Activated T-cell treated with anti-CD3 and anti-CD28 coated beads for 4 hours (primary cell): ENCODE measurements at regions not wholly inside any gene's neighbourhood (a gene's known extent, or its start where the extent isn't known, plus 50 kb on each side); places are given as distances from the start of the nearest gene placed in this dataset.

Source experiments
- DNase-seq: peaks from one replicate; pipeline ENCODE4 v3.0.0-alpha.2; 2020

DNA sequence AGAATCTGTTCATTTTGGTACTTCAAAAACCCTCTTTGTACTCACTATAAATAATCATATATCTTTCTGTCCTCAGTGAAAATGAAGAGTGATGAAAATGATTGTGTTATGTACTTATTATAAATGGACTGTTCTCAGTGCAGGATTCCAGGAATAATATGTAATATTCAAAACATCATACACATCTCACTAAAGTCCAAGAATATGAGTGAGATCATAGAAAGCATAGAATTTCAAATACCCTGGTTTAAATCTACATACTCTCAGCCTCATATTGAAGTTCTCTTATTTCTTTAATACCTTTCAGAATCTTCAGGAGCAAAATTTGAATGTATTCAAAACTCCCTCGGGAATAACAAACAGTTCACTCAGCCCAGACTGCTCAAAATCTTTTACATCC lies 868.0 kb downstream of the SLITRK6 start:
- no peak for DNase-seq

- DNase-seq = no peak
Measured at GRCh38 chr13:84927442-84928169, 871.6 kb downstream of the SLITRK6 start.

GRCh38 chr13:84925443-84925842 lies 873.8 kb downstream of the SLITRK6 start:
- DNase-seq = no peak

DNA sequence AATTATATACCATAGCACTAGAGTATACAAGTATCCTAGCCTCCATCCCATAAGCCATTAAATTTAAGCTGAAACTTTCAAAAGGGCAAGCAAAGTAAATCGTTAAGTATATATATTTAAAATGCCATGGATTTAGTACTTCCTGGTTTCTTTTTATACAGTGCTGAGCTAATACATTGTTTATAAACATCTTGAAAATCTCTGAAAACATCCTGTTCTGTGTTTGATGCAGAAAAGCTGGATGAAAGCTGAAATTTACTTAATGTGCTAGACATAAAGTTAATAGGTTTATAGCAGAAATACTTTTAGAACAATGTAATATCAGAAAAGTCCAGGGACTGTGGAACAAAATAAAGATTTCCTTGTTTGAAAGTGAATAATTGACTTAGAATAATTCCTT lies 875.4 kb downstream of the SLITRK6 start:
- no peak for DNase-seq

GRCh38 chr13:84917252-84917878 lies 881.9 kb downstream of the SLITRK6 start:
- no peak for DNase-seq

GRCh38 chr13:84912720-84913119 lies 886.5 kb downstream of the SLITRK6 start:
- no peak for DNase-seq

DNA sequence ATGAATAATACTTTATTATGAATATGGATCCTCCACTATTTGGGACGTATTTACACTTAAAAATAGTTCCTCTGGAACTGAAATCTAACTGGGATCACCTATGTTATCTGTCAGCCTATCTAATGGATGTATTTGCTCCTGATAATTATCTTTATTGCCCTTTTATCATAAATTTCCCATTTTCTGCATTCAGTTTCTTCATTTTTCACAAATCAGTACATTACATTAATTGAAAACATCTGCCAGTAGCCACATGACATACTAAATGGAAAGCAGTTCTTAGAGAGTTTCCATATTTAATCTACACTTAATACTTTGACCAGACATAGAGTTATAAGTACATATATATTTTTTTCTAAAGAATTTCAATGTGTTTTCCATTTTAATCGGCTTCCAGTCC lies 888.8 kb downstream of the SLITRK6 start:
- no peak for DNase-seq

- DNase-seq = no peak
Measured at GRCh38 chr13:84903391-84903790, 895.8 kb downstream of the SLITRK6 start.

- DNase-seq = no peak
Measured at GRCh38 chr13:84902243-84902642, 897.0 kb downstream of the SLITRK6 start.

DNA sequence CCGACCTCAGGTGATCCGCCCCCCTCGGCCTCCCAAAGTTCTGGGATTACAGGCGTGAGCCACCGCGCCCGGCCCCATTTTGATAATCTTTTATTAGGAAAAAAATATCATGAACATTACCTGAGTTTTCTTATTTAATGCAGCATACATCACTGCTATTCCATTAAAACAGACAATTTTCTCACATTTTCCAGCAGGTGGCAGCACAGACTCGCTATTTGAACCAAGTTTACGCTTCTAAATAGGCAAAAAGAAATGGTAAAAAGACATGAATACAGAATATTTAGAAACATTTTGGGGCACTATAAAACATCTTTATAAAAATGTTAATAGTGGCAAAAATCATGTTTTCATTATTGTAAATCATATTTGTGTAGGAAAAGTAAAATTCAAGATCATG lies 903.1 kb downstream of the SLITRK6 start:
- no peak for DNase-seq

DNA sequence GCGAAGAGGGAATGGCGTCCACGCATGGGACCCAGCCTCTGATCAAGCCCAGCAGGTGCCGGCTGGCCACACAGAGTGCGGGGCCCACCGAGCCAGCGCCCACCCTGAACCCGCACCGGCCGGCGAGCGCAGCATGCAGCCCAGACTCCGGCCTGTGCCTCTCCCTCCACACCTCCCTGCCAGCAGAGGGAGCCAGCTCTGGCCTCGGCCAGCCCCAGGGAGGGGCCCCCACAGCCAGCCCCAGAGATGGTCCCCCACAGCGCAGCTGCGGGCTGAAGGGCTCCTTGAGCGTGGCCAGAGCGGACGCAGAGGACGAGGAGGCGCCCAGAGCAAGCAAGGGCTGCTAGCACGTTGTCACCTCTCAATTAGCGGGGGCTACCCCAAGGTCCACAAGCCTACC lies 904.5 kb downstream of the SLITRK6 start:
- no peak for DNase-seq

- DNase-seq = no peak
Measured at GRCh38 chr13:84885868-84886267, 913.4 kb downstream of the SLITRK6 start.

- no peak for DNase-seq
Measured at GRCh38 chr13:84873951-84874350, 925.3 kb downstream of the SLITRK6 start.

GRCh38 chr13:84870190-84870589 lies 929.0 kb downstream of the SLITRK6 start:
- no peak for DNase-seq

DNA sequence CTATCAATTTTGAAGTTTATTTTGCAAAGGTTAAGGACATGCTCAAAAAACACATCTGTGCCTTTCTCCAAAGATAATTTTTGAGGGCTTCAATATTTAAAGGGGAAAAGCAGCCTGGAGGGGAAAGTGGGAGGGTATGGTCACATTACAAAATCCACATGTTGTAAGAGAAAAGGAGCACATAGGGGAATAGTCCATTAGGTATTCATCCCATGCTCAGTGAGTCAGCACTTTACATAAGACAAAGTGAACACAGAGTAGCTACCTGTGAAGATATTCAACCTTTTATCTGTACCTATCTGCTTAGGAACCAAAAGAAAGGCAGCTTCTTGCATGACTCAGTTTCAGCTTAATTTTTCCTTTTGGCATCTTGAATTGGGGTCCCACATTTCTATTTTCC lies 932.0 kb downstream of the SLITRK6 start:
- no peak for DNase-seq

GRCh38 chr13:84865783-84866221 lies 933.4 kb downstream of the SLITRK6 start:
- no peak for DNase-seq

DNA sequence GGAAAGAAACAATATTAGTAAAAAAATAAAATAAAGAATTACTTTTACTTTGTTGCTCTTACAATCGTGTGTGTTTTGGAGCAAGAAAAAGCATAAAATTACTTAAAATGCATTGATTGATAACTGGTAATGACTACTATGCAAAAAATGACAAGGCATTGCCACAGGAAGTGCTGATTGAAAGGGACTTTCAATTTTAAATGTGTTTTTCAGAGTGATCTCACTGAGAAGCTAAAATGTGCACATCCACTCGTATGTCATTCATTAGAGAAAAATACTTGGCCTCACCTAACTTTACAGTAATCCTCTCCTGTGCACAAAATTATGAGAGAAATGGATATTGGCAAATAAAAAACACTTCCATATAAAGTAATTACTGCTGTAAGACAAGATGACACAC lies 934.9 kb downstream of the SLITRK6 start:
- no peak for DNase-seq

- no peak for DNase-seq
Measured at GRCh38 chr13:84847107-84847506, 952.1 kb downstream of the SLITRK6 start.

DNA sequence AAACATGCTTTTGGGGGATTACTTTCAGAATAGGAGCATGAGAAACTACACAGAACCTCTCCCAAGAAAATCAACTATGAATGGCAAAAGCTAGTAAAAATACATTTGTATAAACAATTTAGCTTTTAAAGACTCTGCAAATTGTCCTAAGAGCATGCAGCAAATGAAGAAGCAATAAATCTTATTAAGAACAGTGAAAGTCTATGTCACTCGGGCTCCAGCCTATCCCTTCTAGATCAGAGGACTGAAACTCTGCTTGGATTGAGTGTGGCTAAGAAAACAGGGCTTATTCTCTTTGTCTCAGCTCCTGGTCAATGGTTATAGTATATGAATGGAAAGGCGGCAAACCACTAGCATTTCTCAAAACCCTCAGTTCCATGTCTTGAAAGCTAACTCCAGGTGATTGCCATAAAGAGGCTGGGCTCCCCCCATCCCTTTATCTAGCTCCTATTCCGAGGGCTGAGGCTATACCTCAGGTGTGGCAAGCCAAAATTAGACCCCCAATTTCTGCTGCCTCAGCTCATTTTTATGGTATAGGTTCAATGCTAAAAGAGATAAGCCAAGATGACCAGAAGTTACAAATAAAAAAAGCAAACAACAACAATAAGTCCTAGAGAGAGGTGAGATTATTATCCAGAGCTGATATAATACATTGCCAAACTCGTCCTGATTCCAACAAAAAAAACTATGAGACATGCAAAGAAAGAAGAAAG lies 953.2 kb downstream of the SLITRK6 start:
- no peak for DNase-seq

DNA sequence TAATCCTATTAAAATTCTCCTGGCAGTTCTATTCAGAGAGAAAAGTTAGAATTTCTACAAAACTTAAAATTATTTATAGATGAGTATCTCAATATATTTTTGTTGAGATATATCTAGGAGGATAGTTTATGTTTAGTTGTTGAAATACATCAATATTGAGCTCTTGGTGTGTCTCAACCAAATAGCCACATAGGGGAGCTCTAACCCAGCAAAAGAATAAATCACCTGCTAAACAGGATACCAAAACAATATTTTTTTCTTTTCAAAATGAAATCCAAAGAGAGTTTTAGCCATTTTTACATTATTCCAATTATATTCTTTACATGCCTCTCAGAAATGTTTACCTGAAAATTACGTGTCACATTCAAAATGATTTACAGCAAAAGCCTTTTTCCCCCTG lies 954.7 kb downstream of the SLITRK6 start:
- DNase-seq = no peak

- DNase-seq = no peak
Measured at GRCh38 chr13:84843368-84843767, 955.9 kb downstream of the SLITRK6 start.

DNA sequence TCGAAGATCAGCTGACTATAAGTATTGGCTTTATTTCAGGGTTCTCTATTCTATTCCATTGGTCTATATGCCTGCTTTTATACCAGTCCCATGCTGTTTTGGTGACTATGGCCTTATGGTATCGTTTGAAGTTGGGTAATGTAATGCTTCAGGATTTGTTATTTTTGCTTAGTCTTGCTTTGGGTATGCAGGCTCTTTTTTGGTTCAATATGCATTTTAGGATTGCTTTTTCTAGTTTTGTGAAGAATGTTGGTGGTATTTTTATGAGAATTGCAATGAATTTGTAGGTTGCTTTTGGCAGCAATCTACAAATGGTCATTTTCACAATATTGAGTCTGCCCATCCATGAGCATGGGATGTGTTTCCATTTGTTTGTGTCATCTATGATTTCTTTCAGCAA lies 951.9 kb upstream of the SLITRK1 start:
- no peak for DNase-seq

DNA sequence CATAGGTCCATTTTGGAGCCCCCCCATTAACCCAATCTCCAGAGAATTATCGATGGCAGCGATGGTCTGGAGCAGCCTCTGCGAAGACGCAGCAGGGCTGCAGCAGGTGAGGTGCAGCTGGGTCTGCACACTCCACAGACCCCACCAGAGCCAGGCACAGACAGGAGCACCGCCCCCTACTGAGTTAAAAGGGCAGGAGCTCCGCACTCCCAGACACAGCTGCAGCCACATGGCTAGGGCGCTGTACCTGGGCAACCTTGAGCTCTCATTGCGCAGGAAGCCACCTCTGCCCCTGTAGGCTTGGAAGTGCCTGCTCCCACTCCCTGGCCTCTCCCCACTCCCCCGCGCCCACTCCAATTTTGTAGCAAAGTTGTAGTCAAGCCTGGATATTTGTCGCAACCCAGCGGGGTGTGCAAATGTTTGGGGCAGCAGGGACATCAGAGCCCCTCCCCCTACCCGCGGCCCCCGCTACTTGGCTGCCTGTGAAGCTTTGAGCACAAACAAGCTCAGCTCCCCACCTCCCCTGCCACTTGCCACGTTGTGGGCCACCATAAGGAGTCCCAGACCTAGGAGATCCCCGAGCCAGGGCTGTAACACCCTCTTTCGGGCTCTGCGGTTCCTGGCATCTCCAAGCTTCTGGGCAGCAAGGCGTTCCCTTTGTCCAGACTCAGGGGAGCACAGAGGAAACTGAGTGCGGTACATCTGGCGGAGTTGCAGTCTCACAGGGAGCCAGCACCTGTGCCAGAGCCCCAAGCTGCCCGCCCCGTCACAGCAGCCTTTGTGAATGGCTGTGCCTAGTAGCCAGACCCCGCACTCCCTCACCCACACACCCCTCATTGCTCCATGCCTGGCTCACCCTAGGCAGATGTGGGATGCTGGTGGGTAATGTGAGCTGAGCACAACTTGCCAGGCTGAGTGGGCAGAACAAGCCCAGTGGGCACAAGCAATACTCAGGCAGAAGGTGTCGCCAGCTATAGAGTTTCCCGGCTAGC lies 949.7 kb upstream of the SLITRK1 start:
- no peak for DNase-seq
